ENCODE measurements at regions not wholly inside any gene's neighbourhood (a gene's known extent, or its start where the extent isn't known, plus 50 kb on each side); places are given as distances from the start of the nearest gene placed in this dataset.

DNA sequence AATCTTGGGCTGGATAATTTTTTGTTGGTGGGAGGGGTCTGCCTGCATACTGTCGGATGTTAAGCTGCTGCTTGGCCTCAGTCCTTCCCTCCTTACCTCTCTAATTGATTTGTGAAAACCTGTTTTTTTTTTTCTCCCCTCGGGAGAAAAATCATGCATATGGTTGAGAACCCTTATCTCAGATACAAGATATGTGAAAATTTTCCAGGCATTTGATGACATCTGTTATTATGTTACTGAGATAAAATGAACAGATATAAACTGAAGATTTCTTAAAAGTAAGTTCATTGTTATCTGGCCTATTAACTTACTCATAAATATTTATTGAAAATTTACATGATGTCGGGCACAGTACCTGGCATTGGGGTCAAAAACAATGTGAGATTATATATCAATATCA is 1375.7 kb downstream of the PCDH9 start:
- Histone ChIP-seq H3K4me1 (ENCODE audit: control insufficient read depth in 1 of 2, insufficient read depth in 2 of 2, low read length in 2 of 2) (no peaks in the 10 kb centered on the region), H3K9ac (ENCODE audit: low read length) (no peak overlapping the region), H2AFZ (ENCODE audit: low read depth, low read length, poor library complexity, severe bottlenecking) (no peak overlapping the region), H3K27me3 (ENCODE audit: insufficient read depth, low read length) (no peaks in the 10 kb centered on the region), H3K4me2 (ENCODE audit: low read length) (no peak overlapping the region), H3K4me3 (replicated peaks in 1 of 2; ENCODE audit: low read depth in 1 of 2, low read length in 2 of 2) (no peak overlapping the region), H3K9me2 (ENCODE audit: insufficient read depth) (no peaks in the 10 kb centered on the region), H3K27ac (ENCODE audit: low read depth, low read length) (no peak overlapping the region), H4K20me1 (ENCODE audit: insufficient read depth) (no peaks in the 10 kb centered on the region), H3K36me3 (ENCODE audit: control insufficient read depth in 1 of 2, insufficient read depth in 2 of 2, low read length in 2 of 2) (no peaks in the 10 kb centered on the region), H3K9me3 (ENCODE audit: control insufficient read depth in 1 of 2, insufficient read depth in 1 of 2, low read depth in 1 of 2, low read length in 2 of 2) (no peaks in the 10 kb centered on the region), H3K79me2 (ENCODE audit: insufficient read depth, low read length) (no peaks in the 10 kb centered on the region)
- ChIA-PET CTCF (no interaction called here), RAD21 (ENCODE audit: low non-redundant PET in 1 of 2, low total read pairs in 2 of 2, uncharacterized antibody in 2 of 2, unreplicated experiment in 2 of 2) (no interaction called here), POLR2A (no interaction called here)
- intact Hi-C loops (cut with micrococcal nuclease): no loop called here
- DNase-seq (ENCODE audit: low read depth, low spot score) (no peak), ATAC-seq (no peak)
- no peak for TF ChIP-seq EGR1 (IDR thresholded peaks at IDR 0.05; ENCODE audit: low read depth)
- TF ChIP-seq CBX3 (IDR thresholded peaks at IDR 0.05; ENCODE audit: low read depth): no peak
- TF ChIP-seq, protein P1, sequence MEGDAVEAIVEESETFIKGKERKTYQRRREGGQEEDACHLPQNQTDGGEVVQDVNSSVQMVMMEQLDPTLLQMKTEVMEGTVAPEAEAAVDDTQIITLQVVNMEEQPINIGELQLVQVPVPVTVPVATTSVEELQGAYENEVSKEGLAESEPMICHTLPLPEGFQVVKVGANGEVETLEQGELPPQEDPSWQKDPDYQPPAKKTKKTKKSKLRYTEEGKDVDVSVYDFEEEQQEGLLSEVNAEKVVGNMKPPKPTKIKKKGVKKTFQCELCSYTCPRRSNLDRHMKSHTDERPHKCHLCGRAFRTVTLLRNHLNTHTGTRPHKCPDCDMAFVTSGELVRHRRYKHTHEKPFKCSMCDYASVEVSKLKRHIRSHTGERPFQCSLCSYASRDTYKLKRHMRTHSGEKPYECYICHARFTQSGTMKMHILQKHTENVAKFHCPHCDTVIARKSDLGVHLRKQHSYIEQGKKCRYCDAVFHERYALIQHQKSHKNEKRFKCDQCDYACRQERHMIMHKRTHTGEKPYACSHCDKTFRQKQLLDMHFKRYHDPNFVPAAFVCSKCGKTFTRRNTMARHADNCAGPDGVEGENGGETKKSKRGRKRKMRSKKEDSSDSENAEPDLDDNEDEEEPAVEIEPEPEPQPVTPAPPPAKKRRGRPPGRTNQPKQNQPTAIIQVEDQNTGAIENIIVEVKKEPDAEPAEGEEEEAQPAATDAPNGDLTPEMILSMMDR (IDR thresholded peaks at IDR 0.05 in 2 of 3, conservative IDR thresholded peaks at IDR 0.05 in 1 of 3; ENCODE audit: borderline replicate concordance in 1 of 3, insufficient read depth in 1 of 3, low read depth in 2 of 3, low read length in 2 of 3): no peak
- TF ChIP-seq YY1 (IDR thresholded peaks at IDR 0.05; ENCODE audit: extremely low read depth, insufficient replicate concordance, low read depth, low read length): no peak
- no peak for TF ChIP-seq RAD21 (IDR thresholded peaks at IDR 0.05; ENCODE audit: low read depth)
- TF ChIP-seq ELF1 (IDR thresholded peaks at IDR 0.05; ENCODE audit: borderline replicate concordance, low read depth): no peak
- TF ChIP-seq CEBPB (IDR thresholded peaks at IDR 0.05; ENCODE audit: low read depth): no peak
- no peak for TF ChIP-seq JUND (IDR thresholded peaks at IDR 0.05)
- no peak for TF ChIP-seq ZFX (IDR thresholded peaks at IDR 0.05)
- TF ChIP-seq, protein P2, sequence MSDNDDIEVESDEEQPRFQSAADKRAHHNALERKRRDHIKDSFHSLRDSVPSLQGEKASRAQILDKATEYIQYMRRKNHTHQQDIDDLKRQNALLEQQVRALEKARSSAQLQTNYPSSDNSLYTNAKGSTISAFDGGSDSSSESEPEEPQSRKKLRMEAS (IDR thresholded peaks at IDR 0.05): no peak
- TF ChIP-seq ZNF274 (IDR thresholded peaks at IDR 0.05; ENCODE audit: low read depth, low read length): no peak
- TF ChIP-seq EZH2phosphoT487 (IDR thresholded peaks at IDR 0.05; ENCODE audit: borderline replicate concordance): no peak
- TF ChIP-seq SP1 (IDR thresholded peaks at IDR 0.05; ENCODE audit: low read depth): no peak
- TF ChIP-seq EZH2 (IDR thresholded peaks at IDR 0.05): no peak
- TF ChIP-seq, protein P3, sequence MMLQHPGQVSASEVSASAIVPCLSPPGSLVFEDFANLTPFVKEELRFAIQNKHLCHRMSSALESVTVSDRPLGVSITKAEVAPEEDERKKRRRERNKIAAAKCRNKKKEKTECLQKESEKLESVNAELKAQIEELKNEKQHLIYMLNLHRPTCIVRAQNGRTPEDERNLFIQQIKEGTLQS (IDR thresholded peaks at IDR 0.05): no peak
- no peak for TF ChIP-seq SRF (IDR thresholded peaks at IDR 0.05; ENCODE audit: low read depth)
- no peak for TF ChIP-seq TCF7L2 (IDR thresholded peaks at IDR 0.05; ENCODE audit: borderline replicate concordance, extremely low read depth, insufficient read depth, insufficient read length)
- no TSS peak for BruUV-seq (replicated peaks)

Measured in HCT116 (cell line).